ENCODE measurements at regions not wholly inside any gene's neighbourhood (a gene's known extent, or its start where the extent isn't known, plus 50 kb on each side); places are given as distances from the start of the nearest gene placed in this dataset.

DNA sequence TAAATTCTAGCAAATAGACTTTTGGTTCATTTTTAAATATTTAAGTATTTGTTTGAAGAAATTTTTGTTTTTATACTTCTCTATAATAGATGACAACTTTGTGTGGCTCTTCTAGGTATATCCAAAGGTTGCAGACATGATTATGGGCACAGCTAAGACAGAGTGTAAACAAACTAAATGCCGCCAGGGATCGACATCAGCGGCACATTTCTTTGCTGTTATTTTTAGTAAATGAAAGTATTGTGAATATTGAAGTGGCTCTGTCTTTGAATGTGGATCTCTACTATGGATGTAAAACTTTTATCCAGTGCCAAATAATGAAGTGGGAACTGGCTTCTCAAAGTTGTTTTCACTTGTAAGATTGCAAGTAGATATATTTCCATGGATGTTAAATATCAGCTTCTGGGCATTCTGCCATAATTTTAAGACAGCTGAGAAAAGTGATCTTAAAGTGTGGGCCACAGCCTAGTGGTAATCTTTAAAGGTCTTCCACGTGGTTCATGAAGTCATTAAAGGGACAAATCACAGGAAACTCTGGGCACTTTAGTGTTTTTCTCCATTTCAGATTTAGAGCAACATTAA lies 589.9 kb downstream of the ZNF608 start:
- Mint-ChIP-seq H3K27me3 (no peaks in the 10 kb centered on the region), H3K36me3 (peaks cover 3% of the 10 kb centered on the region), H3K4me1 (peaks cover 6% of the 10 kb centered on the region), H3K4me3 (no peak overlapping the region), H3K27ac (no peak overlapping the region), H3K9me3 (peaks cover 10% of the 10 kb centered on the region)
- no peak for DNase-seq
- ATAC-seq (ENCODE audit: low read depth), result no peak
- POLR2A ChIA-PET, result no interaction called here

DNA sequence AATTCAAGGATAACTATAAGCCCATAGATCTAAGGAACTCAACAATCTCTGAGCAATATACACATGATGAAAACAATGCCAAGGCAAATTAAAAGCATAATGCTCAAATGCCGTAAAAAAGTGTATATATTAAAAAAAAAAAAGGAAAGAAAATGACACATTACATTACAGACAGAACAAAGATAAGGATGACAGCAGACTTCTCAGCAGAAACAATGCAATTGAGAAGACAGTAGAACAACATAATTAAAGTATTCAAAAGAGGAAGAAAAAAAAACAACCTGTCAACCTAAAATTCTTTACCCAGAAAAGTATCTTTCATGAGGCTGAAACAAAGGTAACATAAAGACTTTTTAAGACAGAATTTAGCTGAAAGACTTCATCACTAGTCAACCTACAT lies 591.7 kb downstream of the ZNF608 start:
- H3K27ac Mint-ChIP-seq, result no peak overlapping the region
- no peak overlapping the region for H3K4me3 Mint-ChIP-seq
- peaks cover 3% of the 10 kb centered on the region for H3K36me3 Mint-ChIP-seq
- peaks cover 18% of the 10 kb centered on the region for H3K9me3 Mint-ChIP-seq
- H3K4me1 Mint-ChIP-seq, result peaks cover 6% of the 10 kb centered on the region
- DNase-seq, result no peak
- H3K27me3 Mint-ChIP-seq, result no peaks in the 10 kb centered on the region
- POLR2A ChIA-PET, result no interaction called here
- ATAC-seq (ENCODE audit: low read depth), result no peak

DNA sequence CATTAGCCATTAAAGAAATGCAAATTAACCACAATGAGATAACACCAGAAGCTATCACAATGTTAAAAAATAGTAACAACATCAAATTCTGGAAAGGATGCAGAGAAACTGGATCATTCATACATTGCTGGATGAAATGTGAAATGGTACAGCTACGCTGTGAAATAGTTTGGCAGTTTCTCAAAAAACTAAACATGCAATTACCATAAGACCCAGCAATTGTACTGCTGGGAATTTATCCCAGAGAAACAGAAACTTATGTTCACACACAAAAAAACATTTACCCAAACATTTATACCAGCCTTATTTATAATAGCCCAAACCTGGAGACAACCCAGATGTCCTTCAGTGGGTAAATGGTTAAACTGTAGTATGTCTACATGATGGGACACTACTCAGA lies 592.9 kb downstream of the ZNF608 start:
- Mint-ChIP-seq H3K36me3 (peaks cover 3% of the 10 kb centered on the region), H3K9me3 (peaks cover 18% of the 10 kb centered on the region), H3K4me1 (peaks cover 6% of the 10 kb centered on the region), H3K4me3 (no peak overlapping the region), H3K27ac (no peak overlapping the region), H3K27me3 (no peaks in the 10 kb centered on the region)
- POLR2A ChIA-PET, result no interaction called here
- DNase-seq (no peak), ATAC-seq (ENCODE audit: low read depth) (no peak)

DNA sequence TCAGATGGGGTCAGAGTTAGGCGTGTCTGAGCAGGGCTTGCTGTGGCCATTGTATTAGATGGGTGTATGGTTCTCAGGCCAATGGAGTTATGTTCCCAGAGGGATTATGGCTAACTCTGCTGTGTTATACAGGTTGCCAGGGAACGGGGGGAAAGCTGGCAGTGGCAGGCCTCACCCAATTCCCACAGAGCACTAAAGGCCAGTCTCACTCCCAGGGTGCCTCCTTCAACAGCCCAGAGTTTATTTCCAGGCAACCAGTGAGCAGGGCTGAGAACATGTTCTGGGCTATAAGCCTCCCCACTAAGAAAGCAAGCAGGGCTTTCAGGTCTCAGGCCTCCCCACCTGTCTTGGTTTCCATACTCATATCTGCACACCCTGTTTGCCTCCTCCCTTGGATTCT lies 597.9 kb downstream of the ZNF608 start:
- POLR2A ChIA-PET, result no interaction called here
- Mint-ChIP-seq H3K27me3 (no peaks in the 10 kb centered on the region), H3K27ac (no peak overlapping the region), H3K4me3 (no peak overlapping the region), H3K9me3 (peaks cover 18% of the 10 kb centered on the region), H3K36me3 (no peaks in the 10 kb centered on the region), H3K4me1 (no peaks in the 10 kb centered on the region)
- DNase-seq, result no peak
- no peak for ATAC-seq (ENCODE audit: low read depth)

DNA sequence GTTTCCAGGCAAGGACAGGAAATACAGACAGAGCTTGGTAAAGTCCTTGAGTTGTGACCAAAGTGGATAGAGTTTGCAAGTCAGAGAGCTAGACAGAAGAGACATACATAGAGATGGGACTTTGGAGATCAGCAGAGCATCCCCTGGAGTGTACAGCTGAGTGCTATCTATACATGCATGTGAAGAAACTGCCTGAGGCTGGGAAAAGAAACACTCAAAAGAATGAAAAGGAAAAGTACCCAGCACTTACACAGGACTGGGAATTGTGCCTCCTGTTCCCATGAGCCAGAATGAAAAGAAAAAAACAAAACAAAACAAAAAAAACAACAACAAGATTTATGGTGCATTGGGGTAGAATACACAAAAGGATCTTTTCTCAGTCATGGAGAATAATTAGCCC lies 606.4 kb downstream of the ZNF608 start:
- no peak overlapping the region for H3K4me3 Mint-ChIP-seq
- POLR2A ChIA-PET, result no interaction called here
- H3K27me3 Mint-ChIP-seq, result peaks cover 1% of the 10 kb centered on the region
- no peaks in the 10 kb centered on the region for H3K4me1 Mint-ChIP-seq
- no peak overlapping the region for H3K27ac Mint-ChIP-seq
- DNase-seq (no peak), ATAC-seq (ENCODE audit: low read depth) (no peak)
- H3K9me3 Mint-ChIP-seq, result no peaks in the 10 kb centered on the region
- no peaks in the 10 kb centered on the region for H3K36me3 Mint-ChIP-seq

DNA sequence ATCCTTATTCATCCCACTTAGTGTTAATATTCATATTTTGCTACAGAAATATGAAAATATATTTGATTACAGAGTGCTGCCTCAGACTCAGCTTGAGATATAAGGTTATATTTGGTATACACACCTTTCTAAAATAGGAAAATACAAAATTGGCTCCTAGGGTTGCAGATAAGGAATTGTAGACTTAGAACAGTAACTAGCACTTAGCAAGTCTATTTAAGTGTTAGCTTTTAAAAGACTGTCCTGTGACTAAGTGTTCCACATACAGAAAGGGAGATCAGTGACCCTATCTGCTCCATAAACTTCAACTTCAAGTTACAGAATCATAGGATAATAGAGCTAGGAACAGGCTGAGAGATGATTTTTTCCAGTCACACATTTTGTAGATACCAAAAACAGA lies 607.0 kb downstream of the ZNF608 start:
- Mint-ChIP-seq H3K27me3 (peaks cover 1% of the 10 kb centered on the region), H3K9me3 (no peaks in the 10 kb centered on the region), H3K27ac (no peak overlapping the region), H3K4me1 (no peaks in the 10 kb centered on the region), H3K36me3 (no peaks in the 10 kb centered on the region), H3K4me3 (no peak overlapping the region)
- POLR2A ChIA-PET, result no interaction called here
- no peak for ATAC-seq (ENCODE audit: low read depth)
- no peak for DNase-seq

DNA sequence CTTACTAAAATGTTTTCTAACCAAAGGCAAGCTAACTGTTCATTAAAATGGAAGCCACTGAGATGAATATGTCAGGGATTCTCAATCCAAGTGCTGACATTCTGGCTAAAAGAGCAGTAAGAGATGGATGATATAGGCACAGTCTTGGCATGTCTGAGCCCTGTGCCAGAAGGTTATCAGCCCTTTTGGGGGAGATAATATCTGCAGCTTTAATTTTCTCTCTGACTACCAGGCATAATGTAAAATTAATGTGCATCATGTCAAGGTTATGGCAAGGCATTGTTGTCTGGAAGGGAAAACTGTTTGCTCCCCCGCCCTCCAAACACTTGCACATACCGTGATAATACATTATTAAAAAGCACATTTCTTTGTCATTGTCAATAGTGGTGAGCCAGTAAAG lies 609.8 kb downstream of the ZNF608 start:
- DNase-seq (no peak), ATAC-seq (ENCODE audit: low read depth) (no peak)
- POLR2A ChIA-PET, result no interaction called here
- no peaks in the 10 kb centered on the region for H3K9me3 Mint-ChIP-seq
- H3K4me1 Mint-ChIP-seq, result no peaks in the 10 kb centered on the region
- no peak overlapping the region for H3K27ac Mint-ChIP-seq
- H3K27me3 Mint-ChIP-seq, result no peaks in the 10 kb centered on the region
- no peaks in the 10 kb centered on the region for H3K36me3 Mint-ChIP-seq
- no peak overlapping the region for H3K4me3 Mint-ChIP-seq

DNA sequence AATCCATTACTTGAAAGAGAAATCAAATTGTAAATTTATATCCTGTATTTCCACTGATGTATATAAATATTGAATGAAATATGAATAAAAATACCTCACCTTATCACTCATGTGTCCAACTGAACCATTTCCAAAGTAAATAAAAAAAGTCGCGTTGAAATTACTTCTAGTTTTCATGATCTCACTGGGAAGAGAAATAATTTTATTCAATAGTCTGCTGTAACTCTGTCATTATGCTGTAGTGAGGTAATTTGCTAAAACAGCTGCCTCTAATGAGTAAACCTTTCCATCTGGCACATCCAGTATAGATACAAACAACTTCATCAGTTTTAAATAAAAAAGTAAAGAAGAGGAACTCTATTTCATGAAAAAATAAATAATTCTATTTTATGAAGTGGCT lies 611.5 kb downstream of the ZNF608 start:
- no peaks in the 10 kb centered on the region for H3K9me3 Mint-ChIP-seq
- POLR2A ChIA-PET, result no interaction called here
- H3K27me3 Mint-ChIP-seq, result no peaks in the 10 kb centered on the region
- ATAC-seq (ENCODE audit: low read depth) (no peak), DNase-seq (no peak)
- no peak overlapping the region for H3K27ac Mint-ChIP-seq
- no peaks in the 10 kb centered on the region for H3K4me1 Mint-ChIP-seq
- no peaks in the 10 kb centered on the region for H3K36me3 Mint-ChIP-seq
- H3K4me3 Mint-ChIP-seq, result no peak overlapping the region

DNA sequence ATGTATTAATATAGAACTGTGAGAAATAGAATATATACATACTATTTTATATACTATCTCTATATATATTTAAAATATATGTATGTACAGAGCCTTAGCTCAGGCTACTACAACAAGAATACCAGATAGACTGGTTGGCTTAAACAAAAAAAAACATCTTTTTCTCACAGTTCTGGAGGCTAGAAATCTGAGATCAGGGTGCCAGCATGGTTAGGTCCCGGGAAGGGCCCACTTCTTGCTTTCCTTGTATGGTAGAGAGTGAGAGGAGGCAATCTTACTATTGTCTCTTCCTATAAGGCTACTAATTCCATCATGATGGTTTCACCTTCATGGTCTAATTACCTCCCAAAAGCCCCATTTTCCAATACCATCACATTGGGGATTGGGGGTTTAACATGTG lies 613.0 kb downstream of the ZNF608 start:
- H3K4me1 Mint-ChIP-seq, result no peaks in the 10 kb centered on the region
- ATAC-seq (ENCODE audit: low read depth) (no peak), DNase-seq (no peak)
- H3K27ac Mint-ChIP-seq, result no peak overlapping the region
- no peaks in the 10 kb centered on the region for H3K9me3 Mint-ChIP-seq
- POLR2A ChIA-PET, result no interaction called here
- H3K36me3 Mint-ChIP-seq, result no peaks in the 10 kb centered on the region
- H3K4me3 Mint-ChIP-seq, result no peak overlapping the region
- H3K27me3 Mint-ChIP-seq, result no peaks in the 10 kb centered on the region

DNA sequence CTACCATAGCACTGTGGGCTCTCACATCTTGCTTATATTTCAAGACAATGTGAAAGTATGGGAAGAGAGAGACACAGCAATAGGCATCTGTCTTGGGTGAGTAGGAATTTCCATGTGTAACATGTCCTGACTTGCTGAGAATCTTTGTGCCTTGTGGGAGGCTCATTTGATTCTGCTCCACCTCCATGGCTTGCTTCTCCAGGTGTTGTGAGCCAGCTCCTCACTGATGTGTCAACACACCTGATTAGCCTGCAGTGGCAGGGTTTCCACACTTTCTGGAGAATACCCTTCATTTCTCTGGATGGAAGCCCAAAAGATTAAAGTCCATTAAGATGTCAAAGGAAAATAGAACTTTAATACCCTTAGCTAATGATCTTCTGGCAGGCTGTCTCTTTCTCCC lies 613.6 kb downstream of the ZNF608 start:
- no peak overlapping the region for H3K27ac Mint-ChIP-seq
- H3K27me3 Mint-ChIP-seq, result no peaks in the 10 kb centered on the region
- ATAC-seq (ENCODE audit: low read depth), result no peak
- no peaks in the 10 kb centered on the region for H3K4me1 Mint-ChIP-seq
- no peaks in the 10 kb centered on the region for H3K9me3 Mint-ChIP-seq
- no peaks in the 10 kb centered on the region for H3K36me3 Mint-ChIP-seq
- DNase-seq, result no peak
- POLR2A ChIA-PET, result no interaction called here
- H3K4me3 Mint-ChIP-seq, result no peak overlapping the region

DNA sequence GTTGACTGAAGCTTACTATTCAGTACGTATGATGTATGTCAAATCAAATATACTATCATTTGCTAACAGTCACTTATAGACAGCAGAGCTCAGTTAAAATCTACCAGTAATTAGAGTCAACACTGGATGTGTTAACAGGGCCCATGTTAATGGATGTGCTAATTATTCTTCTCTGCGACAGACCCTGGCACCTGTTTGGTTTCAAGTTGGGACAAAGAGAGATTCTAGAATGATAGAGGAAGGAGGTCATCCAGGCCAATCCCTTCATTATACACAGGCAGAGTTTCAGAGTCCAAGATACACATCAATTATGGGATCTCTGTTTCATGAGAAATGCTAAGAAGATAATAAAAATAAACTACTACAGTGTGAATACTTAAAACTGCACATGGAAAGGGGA lies 615.0 kb downstream of the ZNF608 start:
- POLR2A ChIA-PET, result no interaction called here
- Mint-ChIP-seq H3K36me3 (no peaks in the 10 kb centered on the region), H3K4me1 (no peaks in the 10 kb centered on the region), H3K27me3 (no peaks in the 10 kb centered on the region), H3K9me3 (no peaks in the 10 kb centered on the region), H3K27ac (no peak overlapping the region), H3K4me3 (no peak overlapping the region)
- ATAC-seq (ENCODE audit: low read depth) (no peak), DNase-seq (no peak)

DNA sequence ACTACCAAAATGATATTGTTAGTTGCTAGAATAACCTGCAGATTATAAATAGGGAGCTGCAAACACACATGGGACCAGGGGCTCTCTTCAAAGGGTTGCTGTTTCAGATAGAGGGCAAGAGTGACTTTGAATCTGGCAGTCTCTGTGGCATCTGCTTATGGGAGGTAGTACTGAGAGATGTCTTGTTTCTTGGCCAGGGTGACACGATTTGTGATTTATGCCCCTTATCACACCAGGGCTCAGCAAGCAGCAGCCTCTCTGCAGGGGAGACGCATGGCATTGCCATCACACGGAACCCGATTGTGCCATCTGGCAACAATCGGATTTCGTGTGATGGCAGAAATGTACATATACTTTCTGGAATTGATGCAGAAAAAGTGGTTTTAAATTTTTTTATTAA lies 615.6 kb downstream of the ZNF608 start:
- H3K4me3 Mint-ChIP-seq, result no peak overlapping the region
- no peaks in the 10 kb centered on the region for H3K36me3 Mint-ChIP-seq
- H3K27me3 Mint-ChIP-seq, result no peaks in the 10 kb centered on the region
- H3K9me3 Mint-ChIP-seq, result no peaks in the 10 kb centered on the region
- DNase-seq, result no peak
- ATAC-seq (ENCODE audit: low read depth), result no peak
- POLR2A ChIA-PET, result no interaction called here
- no peaks in the 10 kb centered on the region for H3K4me1 Mint-ChIP-seq
- no peak overlapping the region for H3K27ac Mint-ChIP-seq

DNA sequence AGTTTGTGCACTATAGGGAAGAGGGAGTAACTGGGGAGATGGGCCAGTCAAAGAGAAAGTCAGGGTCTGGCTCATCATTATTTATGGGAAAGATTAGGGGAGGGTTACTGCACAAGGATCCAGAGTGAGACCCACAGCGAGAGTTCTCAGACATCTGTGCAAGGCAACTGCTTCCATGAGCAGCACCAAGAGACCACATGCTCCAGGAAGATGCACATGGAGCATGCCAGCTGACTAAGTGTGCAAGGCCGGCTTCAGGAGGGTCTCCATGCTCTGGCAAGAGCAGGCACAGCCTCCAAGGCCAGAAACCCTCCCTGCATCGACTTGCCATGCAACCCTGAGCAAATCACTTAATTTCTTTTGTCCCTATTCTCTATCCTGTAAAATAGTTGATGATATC lies 616.9 kb downstream of the CSNK1G3 start:
- Mint-ChIP-seq H3K4me1 (no peaks in the 10 kb centered on the region), H3K9me3 (no peaks in the 10 kb centered on the region), H3K4me3 (no peak overlapping the region), H3K27ac (no peak overlapping the region), H3K27me3 (no peaks in the 10 kb centered on the region), H3K36me3 (no peaks in the 10 kb centered on the region)
- no peak for DNase-seq
- POLR2A ChIA-PET, result no interaction called here
- ATAC-seq (ENCODE audit: low read depth), result no peak

DNA sequence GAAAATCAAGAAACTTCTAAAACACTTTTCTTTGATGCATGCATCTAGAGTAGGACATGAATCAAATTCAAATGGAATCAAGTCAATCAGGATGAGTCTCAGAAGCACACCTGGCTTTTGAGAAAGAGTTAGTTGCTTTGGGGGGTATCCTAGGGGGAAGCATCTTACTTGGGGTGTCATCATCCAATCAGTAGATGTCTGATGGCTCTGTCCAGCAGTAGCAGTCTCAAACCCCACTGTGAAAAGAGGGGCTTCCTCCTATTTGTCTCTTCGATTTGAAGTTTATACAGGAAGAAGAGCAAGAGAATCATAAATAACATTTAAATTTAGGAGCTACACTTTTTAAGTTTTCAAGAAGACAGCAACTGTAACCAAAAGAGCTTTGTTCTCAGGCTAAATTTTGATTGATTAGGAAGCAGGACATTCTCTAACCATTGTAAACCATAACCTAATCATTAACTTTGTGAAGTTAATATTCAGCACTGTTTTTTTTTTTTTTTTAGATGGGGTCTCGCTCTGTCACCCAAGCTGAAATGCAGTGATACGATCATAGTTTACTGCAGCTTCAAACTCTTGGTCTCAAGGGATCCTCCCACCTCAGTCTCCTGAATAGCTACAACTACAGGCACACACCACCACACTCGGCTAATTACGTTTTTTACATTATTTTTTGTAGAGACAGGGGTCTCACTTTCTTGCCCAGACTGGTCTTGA lies 614.7 kb downstream of the CSNK1G3 start:
- no peak overlapping the region for H3K4me3 Mint-ChIP-seq
- POLR2A ChIA-PET, result no interaction called here

More for the DNA sequence above, 614.7 kb downstream of the CSNK1G3 start:
- no peaks in the 10 kb centered on the region for H3K27me3 Mint-ChIP-seq
- DNase-seq (no peak), ATAC-seq (ENCODE audit: low read depth) (no peak)
- no peak overlapping the region for H3K27ac Mint-ChIP-seq
- H3K4me1 Mint-ChIP-seq, result no peaks in the 10 kb centered on the region
- H3K9me3 Mint-ChIP-seq, result no peaks in the 10 kb centered on the region
- H3K36me3 Mint-ChIP-seq, result no peaks in the 10 kb centered on the region

Measured in activated naive CD8-positive, alpha-beta T cell treated with anti-CD3 and anti-CD28 coated beads, Interleukin-2, amount 10 ng/mL, durations not matched to agents 7 days and 5 days (primary cell).